DMS153 (cell line): ENCODE measurements at regions not wholly inside any gene's neighbourhood (a gene's known extent, or its start where the extent isn't known, plus 50 kb on each side); places are given as distances from the start of the nearest gene placed in this dataset.

Source experiments
- DNase-seq: peaks from one replicate; lab custom pipeline; 2025; lab: John Stamatoyannopoulos, UW

DNA sequence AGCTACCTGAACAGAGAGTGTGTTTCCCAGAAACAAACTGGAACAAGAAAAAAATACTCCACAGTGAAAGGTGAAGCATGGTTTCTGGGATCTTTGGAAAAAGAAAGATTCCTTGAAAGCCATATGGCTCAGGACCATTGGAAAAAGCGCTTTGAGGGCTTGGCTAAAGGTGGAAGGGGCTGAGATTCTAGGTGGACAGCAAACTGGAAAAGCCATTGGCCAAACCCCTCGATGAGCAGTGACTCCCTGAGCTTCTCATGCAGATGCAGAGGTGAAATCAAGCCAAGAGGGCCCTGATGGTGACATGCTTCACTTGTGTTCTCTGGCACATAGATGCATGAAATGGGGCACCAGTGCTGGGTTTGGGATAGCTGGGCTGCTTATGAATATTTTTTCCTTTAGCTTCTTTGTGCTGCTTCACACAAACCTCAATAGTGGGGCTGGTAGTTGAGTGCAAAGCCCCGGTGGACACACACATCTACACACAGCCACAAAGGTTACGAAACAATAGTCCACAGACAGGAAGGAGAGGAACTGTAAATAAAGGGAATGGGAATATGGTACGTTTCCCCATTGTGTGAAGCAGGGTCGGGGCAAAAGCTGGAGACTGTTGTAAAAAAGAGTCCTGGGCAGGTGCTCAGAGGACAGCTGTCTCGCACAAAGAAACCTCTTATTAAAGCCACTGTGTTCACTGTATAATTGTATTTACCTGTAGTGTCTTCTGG is 117.8 kb downstream of the FOXA2 start:
- DNase-seq, result peak; percentile 96

DNA sequence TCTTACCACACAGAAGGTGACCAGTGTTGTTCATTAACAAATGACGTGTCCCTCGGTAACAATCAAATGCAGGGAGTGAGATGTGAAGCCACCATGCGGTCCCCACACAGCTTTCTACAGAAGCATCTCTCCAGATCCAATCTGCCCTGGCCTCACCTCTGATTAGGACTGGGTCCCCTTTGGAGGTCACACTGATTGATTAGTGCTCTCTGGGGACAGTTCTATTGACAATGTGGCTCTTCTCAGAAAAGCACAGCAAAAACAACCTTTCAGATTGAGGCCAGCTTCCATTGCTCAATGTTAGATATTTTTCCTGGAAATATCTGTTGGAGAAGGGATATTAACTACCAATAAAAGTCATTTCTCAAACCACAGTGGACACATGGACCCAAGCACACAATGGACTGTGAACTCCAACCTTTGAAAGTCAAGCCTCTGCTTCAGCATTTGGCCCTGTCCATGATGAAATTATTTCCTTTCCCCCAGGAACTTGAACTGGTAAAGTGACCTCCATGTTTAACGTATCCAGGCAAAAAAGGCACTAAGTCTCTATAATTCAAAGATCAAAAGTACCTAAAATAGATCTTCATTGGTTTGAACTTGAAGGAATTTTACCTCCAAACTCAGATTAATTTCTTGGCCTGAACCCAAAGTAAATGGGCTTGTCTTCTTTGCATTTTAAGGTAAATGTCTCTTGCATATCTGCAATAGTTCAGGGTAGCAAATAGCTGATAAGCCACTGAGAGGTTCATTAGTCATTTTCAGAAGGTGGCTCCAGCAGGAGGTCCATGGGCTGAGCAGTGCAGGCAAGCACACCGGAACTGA is 118.5 kb downstream of the FOXA2 start:
- DNase-seq, result no peak

- no peak for DNase-seq
Observed at GRCh38 chr20:22464312-22465003, 119.9 kb downstream of the FOXA2 start.

DNA sequence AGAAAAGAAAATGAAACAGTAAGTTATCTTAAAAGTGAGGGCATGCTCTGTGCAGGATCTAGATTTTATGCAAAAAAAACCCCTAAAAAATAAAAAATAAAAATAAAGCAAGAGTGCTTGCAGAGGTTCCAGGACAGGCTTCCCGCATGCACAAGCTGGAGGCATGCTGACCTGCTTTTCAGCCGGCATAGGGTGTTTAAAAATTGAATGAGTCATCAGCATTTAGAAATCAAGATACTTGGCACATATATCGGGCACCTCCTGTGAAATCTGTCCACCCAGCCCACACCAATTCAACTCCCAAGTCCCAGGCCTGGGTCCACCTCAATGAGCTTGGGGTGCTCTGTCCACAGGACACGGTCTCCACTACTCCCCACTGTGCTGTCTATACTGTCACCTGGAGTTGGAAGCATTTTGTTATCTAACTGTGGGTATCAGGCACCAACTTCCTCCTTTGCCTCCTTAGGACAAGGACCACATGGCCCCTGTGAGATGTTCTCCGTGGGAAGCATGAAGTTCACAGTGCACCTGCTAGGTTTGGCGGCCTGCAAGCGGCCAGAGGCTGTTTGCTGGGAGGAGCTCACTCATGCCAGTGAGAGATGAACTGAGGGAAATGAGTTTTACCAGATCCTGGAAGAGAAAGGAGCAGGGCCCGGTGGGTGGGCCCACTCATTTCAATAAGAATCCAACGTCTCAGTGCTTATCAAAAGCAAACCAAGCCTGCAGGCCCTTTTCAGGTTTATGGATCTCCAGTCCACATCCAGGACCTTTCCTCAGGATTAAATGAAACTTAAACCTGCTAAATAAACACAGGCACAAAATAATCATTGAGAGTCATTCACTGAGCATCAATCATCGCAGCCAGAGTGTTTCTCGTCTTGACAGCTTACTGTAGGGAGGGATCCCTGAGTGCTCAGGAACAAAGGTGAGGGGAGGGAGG is 121.1 kb downstream of the FOXA2 start:
- DNase-seq, result peak; percentile 95

- DNase-seq, result no peak
Observed at GRCh38 chr20:22460803-22461202, 123.6 kb downstream of the FOXA2 start.

GRCh38 chr20:22460231-22460630 is 124.1 kb downstream of the FOXA2 start:
- DNase-seq, result peak; percentile 36

DNA sequence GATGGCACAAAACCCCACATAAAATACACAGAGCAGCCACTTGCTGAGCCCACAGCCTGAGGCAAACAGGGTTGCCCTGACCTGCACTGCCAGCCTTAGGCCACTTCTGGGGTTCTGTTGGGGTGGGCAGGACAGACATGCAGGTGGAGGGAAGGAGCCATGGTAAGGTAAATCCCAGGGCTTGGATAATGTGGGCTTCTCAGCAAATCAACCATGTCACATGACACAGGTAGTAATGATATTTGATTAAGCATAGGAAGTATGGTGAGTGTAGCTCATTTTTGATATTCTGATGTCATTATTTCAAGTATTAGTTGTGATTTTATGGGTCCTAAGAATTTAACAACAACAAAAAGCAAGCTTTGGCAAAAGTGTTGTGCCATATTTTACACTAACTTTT is 124.6 kb downstream of the FOXA2 start:
- no peak for DNase-seq

DNA sequence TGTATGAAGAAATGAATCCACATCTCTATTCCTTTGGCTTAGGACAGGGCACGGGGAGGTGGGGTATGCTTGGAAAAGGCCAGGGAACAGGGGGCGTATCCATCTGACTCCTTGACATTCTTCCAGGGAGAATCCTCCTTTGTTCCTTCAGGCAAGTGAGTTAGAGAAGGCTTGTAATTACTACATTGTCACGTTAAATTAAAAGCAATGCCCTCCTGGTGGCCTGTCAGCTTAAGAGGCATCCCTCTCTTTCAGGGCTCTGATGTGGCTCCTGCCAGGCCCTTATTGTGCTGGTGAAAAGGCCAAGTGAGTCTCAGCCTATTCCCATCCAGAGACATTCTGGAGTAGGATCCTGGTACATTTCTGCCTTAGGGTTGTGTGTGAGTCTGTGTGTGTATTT is 128.3 kb downstream of the FOXA2 start:
- no peak for DNase-seq

GRCh38 chr20:22455259-22455658 is 129.1 kb downstream of the FOXA2 start:
- peak; percentile 79 for DNase-seq

DNA sequence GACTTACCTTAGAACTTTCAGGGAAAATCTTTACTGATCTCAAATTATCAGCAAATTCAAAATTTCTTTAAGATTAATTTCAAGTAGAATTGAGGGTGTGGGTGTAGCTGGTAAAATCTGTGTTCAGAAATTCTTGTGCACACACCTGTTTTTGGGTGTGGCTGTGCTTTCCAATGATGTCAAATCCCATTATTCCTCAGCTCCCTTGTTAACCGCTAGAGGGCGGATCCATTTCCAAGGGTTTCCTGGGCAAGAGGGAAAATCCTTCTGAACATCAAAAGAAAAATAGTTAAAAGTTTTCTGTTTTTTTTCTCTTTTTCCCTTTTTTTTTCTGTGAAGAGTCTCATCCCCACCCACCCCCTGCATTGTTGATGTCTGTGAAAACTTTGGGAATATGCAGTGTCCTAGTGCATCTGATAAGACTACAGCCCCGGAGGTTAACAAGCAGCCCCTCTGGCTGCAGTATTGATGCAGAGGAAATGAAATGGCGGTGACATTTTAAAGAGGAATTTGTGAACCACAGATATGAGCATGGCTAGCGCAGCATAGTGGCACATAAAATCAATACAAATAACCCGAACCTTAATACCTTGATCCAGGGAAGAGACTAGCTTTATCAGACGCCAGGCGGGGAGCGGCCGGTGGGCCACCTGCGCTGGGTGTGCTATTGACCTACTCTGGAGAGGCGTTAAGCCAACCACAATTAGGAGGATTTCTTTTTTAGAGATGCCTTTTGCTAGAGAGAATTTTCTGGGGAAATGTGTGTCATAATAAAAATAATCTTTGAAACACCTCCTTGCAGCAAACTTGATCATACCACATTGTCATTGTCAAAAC is 130.9 kb downstream of the FOXA2 start:
- DNase-seq, result peak; percentile 78

GRCh38 chr20:22452442-22453011 is 131.8 kb downstream of the FOXA2 start:
- DNase-seq, result peak; percentile 90

GRCh38 chr20:22450537-22450936 is 133.8 kb downstream of the FOXA2 start:
- DNase-seq, result no peak

- DNase-seq, result no peak
Observed at GRCh38 chr20:22449188-22449973, 135.0 kb downstream of the FOXA2 start.

DNA sequence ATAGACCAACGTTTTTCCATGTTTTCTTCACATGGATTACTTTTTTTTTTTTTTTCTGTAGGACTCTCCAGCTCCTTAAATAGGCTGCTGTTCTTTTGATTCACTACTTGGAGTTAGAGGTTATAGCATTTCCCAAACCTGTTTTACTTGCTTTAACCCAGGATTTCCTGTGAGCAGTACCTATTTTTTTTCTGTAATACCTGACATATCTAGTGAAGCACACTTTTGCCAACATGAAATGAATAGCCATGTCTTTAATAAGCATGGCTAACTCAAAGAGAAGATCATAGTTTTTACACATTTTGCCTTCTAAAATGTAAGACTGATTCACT is 137.0 kb downstream of the FOXA2 start:
- no peak for DNase-seq

DNA sequence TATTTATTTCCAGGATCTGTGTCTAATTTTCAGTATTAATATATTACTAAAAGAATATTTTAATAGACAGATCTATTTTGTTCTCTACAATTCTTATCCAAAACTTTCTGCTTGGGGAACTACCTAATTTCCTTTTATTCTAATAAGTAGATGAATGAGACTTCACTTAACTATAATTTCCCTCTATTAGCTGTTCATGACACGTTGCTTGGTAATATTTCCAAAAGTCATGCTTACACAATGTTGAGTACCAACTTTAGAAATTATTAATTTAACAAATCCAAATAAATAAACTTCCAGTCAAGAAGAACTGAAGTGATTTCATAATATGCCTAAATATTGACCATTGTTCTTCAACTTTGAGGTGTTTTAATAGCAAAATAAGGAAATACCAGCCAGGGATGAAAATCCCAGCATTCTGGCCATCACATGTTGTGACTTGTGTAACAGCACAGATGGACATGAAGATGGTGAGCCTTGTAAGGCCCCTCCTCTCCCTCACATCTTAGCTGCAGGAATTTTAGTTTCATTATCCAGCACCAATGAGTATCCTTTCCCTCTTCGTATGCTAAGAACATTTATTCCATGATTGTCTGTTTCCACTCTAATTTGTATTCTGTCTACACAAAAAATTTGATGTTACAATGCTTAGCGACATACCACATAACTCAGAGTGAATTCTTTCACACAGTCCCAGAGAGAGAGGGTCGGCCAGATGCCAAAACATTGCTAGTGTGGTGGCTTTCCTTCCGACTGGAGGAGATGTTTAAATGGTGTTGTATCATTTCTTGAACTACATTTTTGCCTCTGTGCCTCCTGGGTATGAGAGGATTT is 137.5 kb downstream of the FOXA2 start:
- DNase-seq, result no peak

- DNase-seq, result no peak
Observed at GRCh38 chr20:22442318-22442717, 142.1 kb downstream of the FOXA2 start.

DNA sequence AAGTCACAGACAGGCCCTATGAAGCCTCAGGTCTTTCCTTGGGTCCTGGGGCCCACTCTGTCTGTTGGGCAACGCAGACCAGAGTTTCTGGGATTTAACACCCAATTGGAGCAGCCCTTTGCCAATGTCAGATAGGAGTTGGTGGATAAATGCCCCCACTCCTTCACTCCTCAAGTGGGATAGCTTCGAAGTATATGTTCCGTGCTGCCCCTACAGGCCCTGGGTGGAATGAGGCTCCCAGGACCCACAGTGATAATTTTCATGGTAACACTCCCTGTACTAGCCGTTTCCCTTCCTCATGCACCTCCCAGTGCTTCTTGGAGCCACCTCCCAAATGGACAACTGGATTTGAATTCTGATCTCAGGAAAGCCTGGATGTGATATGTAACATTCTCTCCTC is 145.4 kb downstream of the FOXA2 start:
- no peak for DNase-seq

GRCh38 chr20:22438346-22438745 is 146.0 kb downstream of the FOXA2 start:
- no peak for DNase-seq

- no peak for DNase-seq
Observed at GRCh38 chr20:22437354-22437753, 147.0 kb downstream of the FOXA2 start.
